Neural progenitor cell (in vitro differentiated cells): ENCODE measurements at regions not wholly inside any gene's neighbourhood (a gene's known extent, or its start where the extent isn't known, plus 50 kb on each side); places are given as distances from the start of the nearest gene placed in this dataset.
A peak's percentile ranks its signal among the peaks of the same experiment; 100 is the strongest.

Source experiments
- DNase-seq: peaks from one replicate; pipeline ENCODE4 v3.0.0-alpha.2; 2016; ENCODE audit warnings: low spot score
- H2AFZ ChIP-seq: fragments of 200-600 bp; sonication (generic); replicated peaks from 2 replicates; pipeline ENCODE4 v1.6.1; 2016; ENCODE audit warnings: antibody characterized with exemption
- H3F3A ChIP-seq: fragments of 200-600 bp; sonication (generic); 2 replicates; pipeline ENCODE4 v1.6.1; 2016; ENCODE audit warnings: antibody characterized with exemption, low read depth
- H3K27ac ChIP-seq: fragments of 200-600 bp; sonication (generic); 2 replicates; pipeline ENCODE4 v1.5.1; 2016; ENCODE audit warnings: mild to moderate bottlenecking
- H3K27me3 ChIP-seq: fragments of 200-600 bp; sonication (generic); 2 replicates; pipeline ENCODE4 v1.6.1; 2016; ENCODE audit warnings: mild to moderate bottlenecking, moderate library complexity
- H3K36me3 ChIP-seq: fragments of 200-600 bp; sonication (generic); 2 replicates; pipeline ENCODE4 v1.5.1; 2016
- H3K4me1 ChIP-seq: fragments of 200-600 bp; sonication (generic); 2 replicates; pipeline ENCODE4 v1.6.1; 2016; ENCODE audit warnings: mixed run types
- H3K4me2 ChIP-seq: fragments of 200-600 bp; sonication (generic); 2 replicates; pipeline ENCODE4 v1.6.1; 2016
- H3K4me3 ChIP-seq: fragments of 200-600 bp; sonication (generic); 2 replicates; pipeline ENCODE4 v1.5.1; 2016
- H3K79me2 ChIP-seq: fragments of 200-600 bp; sonication (generic); 2 replicates; pipeline ENCODE4 v1.6.1; 2016; ENCODE audit warnings: low read depth
- H3K9ac ChIP-seq: fragments of 200-600 bp; sonication (generic); 2 replicates; pipeline ENCODE4 v1.6.1; 2016
- H3K9me3 ChIP-seq: fragments of 200-600 bp; sonication (generic); 2 replicates; pipeline ENCODE4 v1.5.1; 2016; ENCODE audit warnings: low read depth
- H4K20me1 ChIP-seq: fragments of 200-600 bp; sonication (generic); 2 replicates; pipeline ENCODE4 v1.6.1; 2016; ENCODE audit warnings: low read depth
- H3K27ac Mint-ChIP-seq: 3 replicates; pipeline ENCODE4 v1.8.0; 2021; ENCODE audit warnings: mixed read lengths
- H3K27me3 Mint-ChIP-seq: 2 replicates; pipeline ENCODE4 v1.8.0; 2022; ENCODE audit warnings: low read depth, mild to moderate bottlenecking, inconsistent platforms, moderate library complexity, mixed read lengths; ENCODE audit not compliant: insufficient read depth
- H3K36me3 Mint-ChIP-seq: 3 replicates; pipeline ENCODE4 v1.8.0; 2021; ENCODE audit warnings: mixed read lengths
- H3K4me1 Mint-ChIP-seq: 3 replicates; pipeline ENCODE4 v1.8.0; 2021; ENCODE audit warnings: mixed read lengths
- H3K4me3 Mint-ChIP-seq: 3 replicates; pipeline ENCODE4 v1.8.0; 2021; ENCODE audit warnings: mild to moderate bottlenecking, moderate library complexity, mixed read lengths
- H3K9me3 Mint-ChIP-seq: 3 replicates; pipeline ENCODE4 v1.8.0; 2020; ENCODE audit warnings: mixed read lengths
- EZH2 ChIP-seq: fragments of 200-600 bp; sonication (generic); IDR thresholded peaks from 2 replicates; pipeline ENCODE4 v1.6.1; 2017; ENCODE audit warnings: antibody characterized with exemption, mild to moderate bottlenecking, moderate library complexity
- EZH2phosphoT487 ChIP-seq: fragments of 200-600 bp; sonication (generic); IDR thresholded peaks from 2 replicates; pipeline ENCODE4 v1.6.1; 2017; ENCODE audit warnings: antibody characterized with exemption
- TF ChIP-seq, protein P1 (sequence below): fragments of 200-600 bp; sonication (generic); IDR thresholded peaks from 2 replicates; pipeline ENCODE4 v1.5.1; 2017; ENCODE audit warnings: antibody characterized with exemption, mild to moderate bottlenecking

DNA sequence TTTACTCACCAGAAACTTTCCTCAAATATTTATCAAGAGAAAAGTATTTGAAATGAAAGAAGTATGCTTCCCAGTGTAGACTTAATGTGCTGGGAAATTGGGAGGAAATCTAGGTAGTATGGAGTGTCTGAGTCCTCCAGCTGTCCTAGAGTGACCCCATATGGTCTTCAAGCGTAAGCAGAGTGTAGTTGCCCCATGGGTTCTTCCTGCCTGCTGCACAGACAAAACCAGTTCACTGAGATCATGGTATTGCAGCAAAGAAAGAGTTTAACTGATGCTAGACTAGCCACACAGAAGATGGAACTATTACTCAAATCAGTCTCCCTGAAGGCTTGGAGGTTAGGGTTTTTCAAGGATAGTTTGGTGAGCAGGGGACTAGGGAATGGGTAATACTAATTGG, 114.9 kb upstream of the PRLR start:
- no peak for DNase-seq
- no peaks in the 10 kb centered on the region for H3K9me3 ChIP-seq
- no peaks in the 10 kb centered on the region for H3K27me3 ChIP-seq
- H3K36me3 ChIP-seq, result no peaks in the 10 kb centered on the region
- no peaks in the 10 kb centered on the region for H3K4me1 ChIP-seq
- no peak overlapping the region for H3K4me2 ChIP-seq
- H3F3A ChIP-seq, result no peaks in the 10 kb centered on the region
- no peak overlapping the region for H3K27ac ChIP-seq
- no peak overlapping the region for H3K4me3 Mint-ChIP-seq
- no peaks in the 10 kb centered on the region for H3K4me1 Mint-ChIP-seq
- H3K9me3 Mint-ChIP-seq, result peaks cover 16% of the 10 kb centered on the region
- no peak overlapping the region for H3K4me3 ChIP-seq
- no peaks in the 10 kb centered on the region for H3K79me2 ChIP-seq
- no peaks in the 10 kb centered on the region for H3K27me3 Mint-ChIP-seq
- H3K36me3 Mint-ChIP-seq, result no peaks in the 10 kb centered on the region
- no peak overlapping the region for H3K9ac ChIP-seq
- TF ChIP-seq EZH2 (no peak), EZH2phosphoT487 (no peak)
- TF ChIP-seq, protein P1, sequence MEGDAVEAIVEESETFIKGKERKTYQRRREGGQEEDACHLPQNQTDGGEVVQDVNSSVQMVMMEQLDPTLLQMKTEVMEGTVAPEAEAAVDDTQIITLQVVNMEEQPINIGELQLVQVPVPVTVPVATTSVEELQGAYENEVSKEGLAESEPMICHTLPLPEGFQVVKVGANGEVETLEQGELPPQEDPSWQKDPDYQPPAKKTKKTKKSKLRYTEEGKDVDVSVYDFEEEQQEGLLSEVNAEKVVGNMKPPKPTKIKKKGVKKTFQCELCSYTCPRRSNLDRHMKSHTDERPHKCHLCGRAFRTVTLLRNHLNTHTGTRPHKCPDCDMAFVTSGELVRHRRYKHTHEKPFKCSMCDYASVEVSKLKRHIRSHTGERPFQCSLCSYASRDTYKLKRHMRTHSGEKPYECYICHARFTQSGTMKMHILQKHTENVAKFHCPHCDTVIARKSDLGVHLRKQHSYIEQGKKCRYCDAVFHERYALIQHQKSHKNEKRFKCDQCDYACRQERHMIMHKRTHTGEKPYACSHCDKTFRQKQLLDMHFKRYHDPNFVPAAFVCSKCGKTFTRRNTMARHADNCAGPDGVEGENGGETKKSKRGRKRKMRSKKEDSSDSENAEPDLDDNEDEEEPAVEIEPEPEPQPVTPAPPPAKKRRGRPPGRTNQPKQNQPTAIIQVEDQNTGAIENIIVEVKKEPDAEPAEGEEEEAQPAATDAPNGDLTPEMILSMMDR, result peak; percentile 11
- H3K27ac Mint-ChIP-seq, result no peak overlapping the region
- no peak overlapping the region for H2AFZ ChIP-seq
- no peaks in the 10 kb centered on the region for H4K20me1 ChIP-seq

- Histone ChIP-seq H3K9ac (no peak overlapping the region), H3K79me2 (no peaks in the 10 kb centered on the region), H3K27me3 (no peaks in the 10 kb centered on the region), H2AFZ (no peak overlapping the region), H3K9me3 (no peaks in the 10 kb centered on the region), H4K20me1 (no peaks in the 10 kb centered on the region), H3K27ac (no peak overlapping the region), H3K36me3 (no peaks in the 10 kb centered on the region), H3K4me3 (no peak overlapping the region), H3K4me2 (no peak overlapping the region), H3F3A (peaks cover 12% of the 10 kb centered on the region), H3K4me1 (peaks cover 5% of the 10 kb centered on the region)
- Mint-ChIP-seq H3K36me3 (peaks cover 4% of the 10 kb centered on the region), H3K27me3 (no peaks in the 10 kb centered on the region), H3K27ac (no peak overlapping the region), H3K4me3 (no peak overlapping the region), H3K9me3 (peaks cover 9% of the 10 kb centered on the region), H3K4me1 (peaks cover 6% of the 10 kb centered on the region)
- no peak for DNase-seq
- TF ChIP-seq, protein P1, result no peak
- TF ChIP-seq EZH2phosphoT487 (no peak), EZH2 (no peak)
Measured at GRCh38 chr5:35342664-35343063, 112.4 kb upstream of the PRLR start.

DNA sequence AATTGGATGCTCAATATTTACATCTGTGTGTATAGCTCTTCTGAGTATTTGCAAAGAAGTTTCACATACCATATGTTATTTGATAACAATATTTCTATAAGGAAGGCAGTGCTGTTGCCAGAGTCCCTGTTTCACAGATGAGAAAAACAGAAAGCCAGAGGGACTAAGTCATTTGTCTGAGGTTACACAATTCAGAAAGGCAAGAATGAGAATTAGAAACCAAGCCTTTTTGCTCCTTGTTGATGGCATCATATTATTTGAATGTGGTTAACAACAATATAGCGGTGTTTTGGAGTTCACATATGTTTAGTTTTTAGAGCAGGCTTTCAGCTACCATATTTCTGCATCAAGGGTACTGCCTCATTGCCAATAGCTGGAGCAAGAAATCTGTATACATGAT, 110.9 kb upstream of the PRLR start:
- TF ChIP-seq EZH2phosphoT487 (no peak), EZH2 (no peak)
- TF ChIP-seq, protein P1, result no peak
- Mint-ChIP-seq H3K27ac (no peak overlapping the region), H3K27me3 (no peaks in the 10 kb centered on the region), H3K36me3 (peaks cover 4% of the 10 kb centered on the region), H3K4me1 (peaks cover 17% of the 10 kb centered on the region), H3K4me3 (no peak overlapping the region), H3K9me3 (peaks cover 9% of the 10 kb centered on the region)
- Histone ChIP-seq H3K9me3 (no peaks in the 10 kb centered on the region), H3K27ac (no peak overlapping the region), H3K4me3 (no peak overlapping the region), H3K4me2 (no peak overlapping the region), H3K9ac (no peak overlapping the region), H3K36me3 (no peaks in the 10 kb centered on the region), H2AFZ (no peak overlapping the region), H3F3A (peaks cover 16% of the 10 kb centered on the region), H3K79me2 (no peaks in the 10 kb centered on the region), H3K4me1 (peaks cover 10% of the 10 kb centered on the region), H4K20me1 (no peaks in the 10 kb centered on the region), H3K27me3 (no peaks in the 10 kb centered on the region)
- no peak for DNase-seq
